GM12801 (cell line): ENCODE measurements at regions not wholly inside any gene's neighbourhood (a gene's known extent, or its start where the extent isn't known, plus 50 kb on each side); places are given as distances from the start of the nearest gene placed in this dataset.

ENCODE experiments used
- CTCF ChIP-seq: IDR thresholded peaks from one replicate; pipeline ENCODE4 v1.5.1; 2011; ENCODE audit warnings: control low read depth; ENCODE audit not compliant: insufficient read length; ENCODE audit errors: extremely low read depth

- TF ChIP-seq CTCF, result no peak
Observed at GRCh38 chr17:73942703-73943415, 260.6 kb upstream of the RPL38 start.

GRCh38 chr17:73943416-73944110 lies 259.9 kb upstream of the RPL38 start:
- no peak for TF ChIP-seq CTCF

GRCh38 chr17:73944366-73944765 lies 259.1 kb upstream of the RPL38 start:
- TF ChIP-seq CTCF, result no peak

- TF ChIP-seq CTCF, result no peak
Observed at GRCh38 chr17:73947281-73947965, 256.1 kb upstream of the RPL38 start.

GRCh38 chr17:73947966-73948355 lies 255.5 kb upstream of the RPL38 start:
- no peak for TF ChIP-seq CTCF

GRCh38 chr17:73949903-73950592 lies 253.4 kb upstream of the RPL38 start:
- no peak for TF ChIP-seq CTCF

GRCh38 chr17:73950593-73950914 lies 252.9 kb upstream of the RPL38 start:
- TF ChIP-seq CTCF, result no peak
